ENCODE measurements at regions not wholly inside any gene's neighbourhood (a gene's known extent, or its start where the extent isn't known, plus 50 kb on each side); places are given as distances from the start of the nearest gene placed in this dataset.

- TF ChIP-seq EZH2phosphoT487 (IDR thresholded peaks at IDR 0.05; ENCODE audit: insufficient read depth, low read depth) (no peak), EZH2 (IDR thresholded peaks at IDR 0.05; ENCODE audit: insufficient read depth, poor library complexity, severe bottlenecking) (no peak)
Observed at GRCh38 chr22:48102581-48102980, 1340.1 kb downstream of the TBC1D22A start.
